COLO668 (cell line): ENCODE measurements at regions not wholly inside any gene's neighbourhood (a gene's known extent, or its start where the extent isn't known, plus 50 kb on each side); places are given as distances from the start of the nearest gene placed in this dataset.

ENCODE experiments used
- DNase-seq: peaks from one replicate; lab custom pipeline; 2025; ENCODE audit not compliant: unreplicated experiment; lab: John Stamatoyannopoulos, UW

DNA sequence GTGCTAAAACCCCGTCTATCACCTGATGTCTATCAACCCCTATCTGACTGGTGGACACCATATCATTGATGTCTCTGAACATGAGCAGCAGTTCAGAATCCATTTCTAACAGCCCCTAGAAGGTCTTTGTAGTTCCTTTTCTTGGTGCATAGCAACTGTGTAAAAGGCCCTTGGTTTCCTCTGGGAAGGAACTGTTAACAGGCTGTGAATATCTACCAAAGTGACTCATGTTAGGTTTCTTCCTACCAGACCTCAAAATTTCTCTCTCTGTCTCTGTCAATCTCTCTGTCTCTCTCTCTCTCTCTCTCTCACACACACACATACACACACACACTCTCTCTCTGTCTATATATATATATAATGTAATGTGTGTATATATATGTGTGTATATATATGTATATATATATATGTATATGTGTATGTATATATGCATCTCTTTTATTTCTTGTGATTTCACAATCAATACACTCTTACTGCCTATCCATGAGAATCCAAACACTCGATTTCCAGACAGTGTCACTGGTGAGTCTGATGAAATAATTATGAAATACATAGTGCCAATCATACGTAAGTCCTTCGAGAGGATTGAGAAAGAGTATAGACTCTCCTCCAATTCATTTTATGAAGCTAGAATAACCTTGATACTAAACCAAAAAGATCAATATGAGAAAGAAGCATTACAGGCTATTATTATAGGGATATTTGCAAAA is 335.9 kb upstream of the SLCO3A1 start:
- DNase-seq = no peak

- no peak for DNase-seq
Observed at GRCh38 chr15:91520850-91521249, 332.7 kb upstream of the SLCO3A1 start.

DNA sequence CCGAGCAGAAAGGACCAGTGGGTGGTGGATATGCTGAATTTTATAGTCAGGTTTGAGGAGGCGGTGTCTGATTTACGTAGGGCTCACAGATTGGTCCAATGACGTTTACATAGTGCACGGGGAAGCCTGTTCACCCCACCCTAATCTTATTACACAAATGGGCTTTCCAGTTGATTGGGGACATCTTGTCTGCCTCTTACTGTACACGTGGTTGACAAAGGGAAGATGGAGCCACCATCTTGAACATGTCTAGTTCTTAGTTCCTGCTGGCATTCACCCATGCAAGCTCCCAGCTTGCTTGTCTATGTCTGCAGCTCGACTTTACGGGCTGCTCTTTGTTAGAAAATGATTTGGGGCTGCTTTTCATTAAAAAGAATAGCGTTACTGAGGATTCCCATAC is 332.0 kb upstream of the SLCO3A1 start:
- DNase-seq = no peak

- no peak for DNase-seq
Observed at GRCh38 chr15:91521996-91522395, 331.5 kb upstream of the SLCO3A1 start.

DNA sequence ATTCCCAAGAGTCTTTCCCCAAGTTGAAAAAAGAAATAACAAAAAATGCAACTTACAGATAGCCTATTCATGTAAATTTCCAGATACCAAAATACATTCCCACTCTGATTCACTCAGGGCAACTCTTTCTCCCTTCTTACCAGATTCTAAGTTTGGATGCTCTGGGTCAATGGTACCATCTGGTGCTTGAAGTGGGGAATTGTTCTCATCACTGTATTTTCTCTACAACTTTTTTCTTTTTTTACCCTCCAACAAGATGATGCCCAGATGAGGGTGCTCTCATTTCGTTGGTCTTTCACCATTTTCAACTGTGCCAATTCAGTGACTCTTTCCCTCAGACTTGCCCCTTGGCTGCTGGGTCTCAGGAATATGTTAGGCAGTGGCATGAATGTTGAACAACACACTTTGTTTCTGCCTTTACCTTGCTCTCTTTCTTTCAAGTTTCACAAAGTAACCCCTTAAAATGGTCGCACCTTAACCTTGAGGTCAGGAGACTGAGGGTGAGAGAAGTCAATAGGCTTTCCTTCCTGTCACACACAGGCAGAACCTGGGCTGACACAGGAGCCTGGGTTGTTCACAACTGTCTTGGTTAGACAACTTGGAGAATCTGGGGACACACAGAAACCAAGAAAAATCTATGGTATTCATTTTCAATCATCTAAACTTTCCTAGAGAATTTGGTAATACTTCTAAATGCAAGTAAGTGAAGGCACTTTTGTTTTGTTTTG is 330.7 kb upstream of the SLCO3A1 start:
- no peak for DNase-seq

DNA sequence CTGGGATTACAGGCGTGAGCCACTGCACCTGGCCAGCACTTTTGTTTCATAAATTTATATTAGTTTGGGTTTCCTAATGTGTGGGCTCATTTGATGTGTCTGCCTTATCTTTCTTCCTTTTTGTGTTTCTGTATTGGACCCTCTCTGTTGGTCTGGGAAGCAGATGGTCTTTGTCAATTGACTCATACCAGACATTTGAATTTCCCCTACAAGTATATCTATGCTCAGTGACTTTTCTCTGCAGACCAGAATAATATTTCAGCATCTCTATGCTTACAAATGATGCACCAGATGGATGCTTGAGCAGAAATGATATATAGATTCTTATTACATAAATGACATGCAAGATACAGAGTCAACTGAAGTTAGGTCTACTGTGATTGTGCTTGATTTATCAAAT is 329.9 kb upstream of the SLCO3A1 start:
- DNase-seq = no peak

DNA sequence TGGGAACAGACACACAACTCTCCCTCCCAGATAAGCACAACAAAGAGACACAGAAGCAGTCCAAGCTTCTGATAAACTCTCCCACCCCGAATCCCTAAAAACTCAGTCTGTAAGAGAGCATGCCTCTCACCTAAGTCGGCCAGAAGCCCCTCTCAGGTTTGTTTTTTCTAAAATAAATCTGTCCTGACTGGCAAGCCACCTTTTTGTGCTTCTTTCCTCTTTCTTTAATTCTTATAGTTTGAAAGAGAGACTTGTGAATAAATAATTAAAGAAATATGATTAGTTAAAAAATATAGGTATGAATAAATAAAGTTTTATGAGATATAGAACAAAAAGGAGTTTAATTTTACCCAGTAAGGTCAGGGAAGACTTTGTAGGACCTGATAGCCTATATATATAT is 329.0 kb upstream of the SLCO3A1 start:
- no peak for DNase-seq

- no peak for DNase-seq
Observed at GRCh38 chr15:91525751-91526150, 327.8 kb upstream of the SLCO3A1 start.

- DNase-seq = no peak
Observed at GRCh38 chr15:91526424-91526823, 327.1 kb upstream of the SLCO3A1 start.

DNA sequence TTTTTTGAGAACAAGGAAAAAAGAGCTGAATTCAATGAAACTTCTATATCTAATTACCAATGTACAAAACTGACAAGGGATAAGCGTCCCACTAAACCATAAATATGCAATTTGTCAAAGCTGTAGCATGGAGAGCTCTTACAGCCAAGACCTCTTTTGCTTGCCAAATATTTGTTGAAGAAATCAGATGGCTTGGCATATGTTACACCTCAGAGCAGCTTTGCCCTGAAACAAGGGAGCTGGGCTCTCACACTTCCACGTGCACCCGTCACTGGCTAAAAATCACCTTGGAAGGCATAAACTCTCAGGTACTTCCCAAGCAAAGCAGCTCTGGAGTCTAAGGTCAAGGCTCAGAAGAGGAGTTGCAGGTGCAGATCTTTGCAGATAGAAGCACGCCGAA is 324.7 kb upstream of the SLCO3A1 start:
- DNase-seq = no peak

- DNase-seq = no peak
Observed at GRCh38 chr15:91529534-91529933, 324.0 kb upstream of the SLCO3A1 start.

GRCh38 chr15:91530279-91530678 is 323.2 kb upstream of the SLCO3A1 start:
- no peak for DNase-seq

DNA sequence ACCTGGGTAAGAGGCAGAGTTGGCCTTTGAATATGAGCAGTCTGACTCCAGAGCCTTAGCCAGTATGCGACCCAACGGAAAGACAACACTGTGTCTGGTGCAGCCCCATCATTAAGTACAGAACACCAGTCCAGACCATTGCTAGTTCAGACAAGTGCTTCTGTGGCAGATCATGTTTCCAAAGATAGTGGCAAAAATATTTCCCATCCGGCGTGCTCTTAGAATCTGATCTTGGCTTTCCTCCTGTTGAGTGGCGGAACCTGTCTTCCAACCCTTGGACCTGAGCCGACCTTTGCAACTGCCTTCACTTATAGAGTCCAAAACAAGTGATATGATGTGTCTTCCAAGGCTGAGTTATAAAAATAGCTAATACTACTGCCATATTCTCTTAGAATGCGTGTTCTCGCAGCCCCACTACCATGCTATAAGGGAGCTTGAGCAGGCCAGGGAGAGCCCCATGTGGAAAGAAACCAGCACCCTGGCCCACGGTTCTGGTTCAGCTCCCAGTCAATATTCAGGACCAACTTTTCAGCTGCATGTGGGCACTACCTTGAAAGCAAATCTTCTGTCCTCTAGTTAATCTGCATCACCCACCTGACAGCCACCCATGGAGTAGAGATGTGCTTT is 322.4 kb upstream of the SLCO3A1 start:
- DNase-seq = no peak

DNA sequence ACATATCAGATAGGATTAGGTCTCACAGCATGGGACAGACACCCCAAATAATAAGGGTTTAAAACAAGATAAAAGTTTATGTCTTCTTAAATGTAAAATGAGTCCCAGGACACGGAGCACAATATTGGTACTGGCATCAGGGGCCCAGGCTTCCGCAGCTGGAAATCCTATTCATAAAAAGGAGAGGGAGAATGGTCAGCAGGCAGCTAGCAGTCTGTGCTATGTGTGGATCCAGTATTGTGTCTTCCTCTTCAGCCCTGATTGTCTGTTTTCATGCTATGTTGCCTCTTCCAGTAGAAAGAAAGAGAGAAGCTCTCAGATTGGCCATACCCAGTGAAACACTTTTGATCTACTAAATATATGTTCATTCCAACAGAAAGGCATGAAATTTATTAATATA is 319.3 kb upstream of the SLCO3A1 start:
- no peak for DNase-seq

GRCh38 chr15:91534976-91535375 is 318.5 kb upstream of the SLCO3A1 start:
- no peak for DNase-seq

GRCh38 chr15:91535856-91536500 is 317.5 kb upstream of the SLCO3A1 start:
- DNase-seq = no peak

DNA sequence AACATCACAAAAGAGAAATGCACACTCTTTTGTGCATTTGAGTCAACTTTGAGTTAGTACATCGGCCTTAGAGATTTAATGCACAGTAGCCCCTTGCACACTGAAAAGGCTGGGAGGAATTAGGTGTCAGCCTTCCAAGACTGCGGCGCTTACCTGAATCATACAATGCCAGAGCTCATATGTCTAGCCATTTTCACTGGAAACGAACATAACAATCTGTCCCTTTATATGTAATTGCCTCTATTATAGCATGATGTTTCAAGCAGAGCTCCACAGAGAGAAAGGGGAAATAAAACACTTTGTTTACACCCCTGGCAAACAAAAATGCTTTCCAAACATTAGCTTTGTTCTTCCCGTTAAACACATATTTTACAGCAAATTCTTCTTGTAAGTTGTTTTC is 315.7 kb upstream of the SLCO3A1 start:
- DNase-seq = no peak

DNA sequence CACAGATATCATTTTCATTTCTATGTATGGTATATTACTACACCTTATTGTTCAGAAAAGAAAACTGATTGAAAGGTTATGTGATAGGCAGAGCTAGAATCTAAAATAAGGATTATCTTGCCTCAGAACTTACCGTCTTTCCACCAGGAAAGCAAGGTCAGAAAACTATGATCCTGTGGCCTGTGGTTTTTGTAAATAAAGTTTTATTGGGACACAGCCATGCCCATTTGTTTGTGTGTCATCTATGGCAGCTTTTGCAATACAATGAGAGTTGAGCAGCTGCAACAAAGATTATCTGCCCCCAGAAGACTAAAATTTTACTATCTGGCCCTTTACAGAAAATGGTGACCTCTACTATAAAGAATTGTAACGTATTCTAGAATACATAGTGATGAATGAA is 314.7 kb upstream of the SLCO3A1 start:
- no peak for DNase-seq

DNA sequence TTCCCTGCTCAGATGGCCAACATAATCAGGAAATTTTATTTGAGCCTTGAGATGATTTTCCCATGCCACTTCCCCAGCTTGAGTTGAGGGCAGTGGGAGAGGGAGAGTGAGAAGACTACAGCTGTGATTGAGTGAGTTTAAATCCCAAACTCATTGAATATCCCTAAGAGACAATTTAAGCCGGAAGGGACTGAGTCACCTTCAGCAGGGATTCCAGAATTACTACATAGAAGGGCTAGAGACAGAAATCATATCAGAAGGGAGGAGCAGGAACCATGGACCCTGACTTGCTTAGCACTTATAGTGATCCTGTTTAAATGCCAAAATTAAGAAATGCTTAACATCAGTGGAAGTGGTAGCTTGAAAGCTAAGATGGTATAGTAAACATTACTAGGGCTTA is 312.2 kb upstream of the SLCO3A1 start:
- DNase-seq = no peak

DNA sequence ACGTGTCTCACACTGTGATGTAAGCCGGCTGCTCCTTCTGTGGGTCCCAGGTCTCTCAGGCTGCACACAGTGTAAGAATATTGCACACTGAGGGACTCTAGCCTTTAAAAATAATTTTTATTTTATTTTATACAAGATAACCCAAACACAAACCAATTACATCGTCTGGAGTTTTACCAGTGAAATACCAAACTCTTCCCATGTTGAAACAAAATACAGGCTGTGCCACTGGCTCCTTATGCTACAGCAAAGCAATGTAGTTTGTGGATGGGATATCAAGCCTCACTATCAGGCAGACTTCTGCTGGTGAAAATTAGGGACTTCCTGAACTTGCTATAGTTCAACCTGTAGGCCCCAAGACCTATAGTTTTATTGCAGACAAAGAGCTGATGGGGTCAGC is 311.3 kb upstream of the SLCO3A1 start:
- no peak for DNase-seq

DNA sequence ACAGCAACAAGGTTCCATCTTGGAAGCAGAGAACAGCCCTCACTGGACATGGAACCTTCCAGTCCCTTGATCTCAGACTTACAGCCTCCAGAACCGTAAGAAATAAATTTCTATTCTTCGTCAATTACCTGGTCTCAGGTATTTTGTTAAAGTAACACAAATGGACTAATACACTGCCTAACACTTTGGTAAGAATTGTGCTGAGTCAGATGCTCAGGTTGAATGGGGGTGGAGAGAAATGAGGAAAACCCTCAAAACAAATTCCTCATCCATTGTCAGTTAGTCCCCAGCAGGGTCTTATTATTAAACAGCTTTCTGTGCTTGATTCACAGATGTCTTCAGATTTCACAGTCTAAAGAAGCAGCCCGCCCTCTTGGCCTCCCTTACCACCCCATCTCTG is 306.2 kb upstream of the SLCO3A1 start:
- no peak for DNase-seq

- no peak for DNase-seq
Observed at GRCh38 chr15:91548549-91548948, 305.0 kb upstream of the SLCO3A1 start.
